Testis (tissue), 2 donors: ENCODE measurements at regions not wholly inside any gene's neighbourhood (a gene's known extent, or its start where the extent isn't known, plus 50 kb on each side); places are given as distances from the start of the nearest gene placed in this dataset.

Source experiments
- DNase-seq: peaks from one replicate; pipeline ENCODE4 v3.0.0-alpha.2; 2019
- H3K27ac ChIP-seq, 2 donors: fragments of 200-600 bp; sonication (generic); one replicate each; pipeline ENCODE4 v1.5.1; 2019
- H3K27me3 ChIP-seq: fragments of 200-600 bp; sonication (generic); one replicate; pipeline ENCODE4 v1.5.1; 2019
- H3K36me3 ChIP-seq: fragments of 200-600 bp; sonication (generic); one replicate; pipeline ENCODE4 v1.5.1; 2017; ENCODE audit warnings: low read depth; ENCODE audit errors: missing control alignments
- H3K4me1 ChIP-seq: fragments of 200-600 bp; sonication (generic); one replicate; pipeline ENCODE4 v1.5.1; 2019
- H3K4me3 ChIP-seq, 2 donors: fragments of 200-600 bp; sonication (generic); one replicate each; pipeline ENCODE4 v1.5.1; 2017 to 2019
- H3K9me3 ChIP-seq: fragments of 200-600 bp; sonication (generic); one replicate; pipeline ENCODE4 v1.5.1; 2017
- CTCF ChIP-seq, 3 experiments: fragments of 450-650 bp in 2 of 3; fragments of 200-600 bp in 1 of 3; sonication (generic) in 1 of 3; IDR thresholded peaks; one replicate each; pipeline ENCODE4 v1.5.1; 2016 to 2019; ENCODE audit warnings: antibody characterized with exemption in 3 of 3, mild to moderate bottlenecking in 2 of 3, moderate library complexity in 1 of 3
- POLR2A ChIP-seq: fragments of 450-650 bp; IDR thresholded peaks from one replicate; pipeline ENCODE4 v1.6.1; 2017; ENCODE audit warnings: antibody characterized with exemption, mild to moderate bottlenecking, moderate library complexity
- WGBS, 2 donors: methylation state at CpG; one replicate each; pipeline ENCODE4 v1.1.5; 2018; 5-methylcytosine and 5-hydroxymethylcytosine counted together
- intact Hi-C: fragments of 100-400 bp; cut with DNase I; formaldehyde crosslinking; loops from one replicate; pipeline ENCODE4 v1.15.1; 2023; ENCODE audit warnings: low total_unique reads

DNA sequence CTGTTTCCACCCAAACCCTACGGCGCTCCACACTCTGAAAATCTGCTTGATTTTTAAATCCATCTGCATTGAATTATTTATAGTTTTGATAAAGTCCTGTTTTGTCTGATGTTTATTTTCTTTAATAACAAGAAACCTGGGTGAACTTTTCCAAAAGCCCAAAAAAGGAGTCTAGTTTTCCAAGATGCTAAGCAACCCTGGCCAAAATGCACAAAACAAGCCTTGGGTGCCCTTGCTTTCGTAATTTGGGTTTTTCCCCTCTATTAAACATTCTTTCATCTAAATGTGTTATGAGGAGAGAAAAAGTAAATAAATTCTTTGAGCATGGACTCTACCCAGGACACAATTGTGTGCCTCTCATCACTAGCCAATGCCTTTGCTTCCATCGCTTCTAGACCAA, 468.9 kb downstream of the MCTP2 start:
- TF ChIP-seq POLR2A (no peak), CTCF (IDR thresholded peaks at IDR 0.05) (no peak)
- Histone ChIP-seq H3K27ac (no peak overlapping the region), H3K4me1 (no peaks in the 10 kb centered on the region), H3K9me3 (no peaks in the 10 kb centered on the region), H3K36me3 (no peaks in the 10 kb centered on the region), H3K4me3 (no peak overlapping the region), H3K27me3 (no peaks in the 10 kb centered on the region)
- no peak for DNase-seq
- intact Hi-C loops, result no loop called here
- 52 to 72% methylated on average over 4 of the region's 4 CpGs for WGBS, 2 donors

DNA sequence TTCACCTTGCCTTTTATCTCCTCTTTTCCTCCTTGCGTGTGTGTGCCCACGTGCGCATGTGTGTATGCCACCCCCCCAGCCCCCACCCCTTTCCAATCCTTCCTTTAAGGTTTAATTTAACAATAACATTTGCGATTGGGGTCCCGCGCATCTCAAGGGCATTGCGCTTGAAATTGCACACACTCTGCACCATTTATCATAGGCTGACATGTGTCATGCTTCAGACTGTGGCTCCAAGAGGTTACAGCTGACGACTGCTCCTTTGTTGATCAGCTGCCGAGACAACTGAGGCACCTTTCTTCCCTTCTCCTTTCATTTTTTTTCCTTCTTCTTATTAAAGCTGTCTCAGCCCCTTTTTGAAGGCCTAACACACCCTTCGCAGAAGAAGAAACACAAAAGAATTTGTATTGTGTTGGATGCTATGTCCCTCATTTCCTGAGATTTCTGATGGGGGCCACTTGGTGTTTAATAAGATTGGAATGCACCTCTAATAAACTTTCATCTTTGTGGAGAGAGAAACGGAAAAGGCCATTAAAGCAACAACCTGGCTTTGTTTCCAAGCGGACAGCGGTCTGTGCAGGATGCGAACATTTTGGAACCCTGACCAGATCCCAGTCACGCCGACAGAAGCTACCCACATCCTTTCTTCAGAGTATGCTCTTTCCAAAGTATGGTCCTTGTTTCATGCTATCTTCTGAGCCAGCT, 470.1 kb downstream of the MCTP2 start:
- Histone ChIP-seq H3K27me3 (no peaks in the 10 kb centered on the region), H3K27ac (no peak overlapping the region), H3K4me3 (no peak overlapping the region), H3K9me3 (no peaks in the 10 kb centered on the region), H3K4me1 (no peaks in the 10 kb centered on the region), H3K36me3 (no peaks in the 10 kb centered on the region)
- no peak for TF ChIP-seq POLR2A
- TF ChIP-seq CTCF (IDR thresholded peaks at IDR 0.05), result no peak
- intact Hi-C loops, result no loop called here
- WGBS, 2 donors, result 74 to 78% methylated on average over 16 of the region's 16 CpGs
- no peak for DNase-seq

DNA sequence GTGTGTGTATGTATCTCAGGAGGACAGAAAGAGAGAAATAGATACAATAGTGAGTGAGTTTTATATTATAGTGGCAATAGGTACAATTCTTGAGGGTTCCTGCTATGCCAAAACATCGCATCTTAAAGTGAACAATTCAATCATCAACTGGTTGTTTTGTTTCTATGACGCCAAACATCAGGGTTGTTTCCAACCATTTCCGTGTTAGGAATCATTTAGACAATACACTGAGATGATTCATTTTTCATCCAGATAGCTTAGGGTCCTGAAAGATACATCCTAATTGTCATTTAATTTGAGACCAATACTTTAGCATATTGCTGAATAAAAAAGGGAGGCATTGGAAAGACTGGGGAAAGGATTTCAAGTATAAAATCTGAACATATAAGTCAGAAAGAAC, 472.2 kb downstream of the MCTP2 start:
- H3K9me3 ChIP-seq, result no peaks in the 10 kb centered on the region
- intact Hi-C loops, result no loop called here
- no peak overlapping the region for H3K4me3 ChIP-seq
- no peaks in the 10 kb centered on the region for H3K4me1 ChIP-seq
- H3K36me3 ChIP-seq, result no peaks in the 10 kb centered on the region
- no peaks in the 10 kb centered on the region for H3K27me3 ChIP-seq
- DNase-seq, result no peak
- WGBS, 2 donors, result 72 to 83% methylated on average over 3 of the region's 3 CpGs
- no peak overlapping the region for H3K27ac ChIP-seq
- TF ChIP-seq CTCF (IDR thresholded peaks at IDR 0.05) (no peak), POLR2A (no peak)

DNA sequence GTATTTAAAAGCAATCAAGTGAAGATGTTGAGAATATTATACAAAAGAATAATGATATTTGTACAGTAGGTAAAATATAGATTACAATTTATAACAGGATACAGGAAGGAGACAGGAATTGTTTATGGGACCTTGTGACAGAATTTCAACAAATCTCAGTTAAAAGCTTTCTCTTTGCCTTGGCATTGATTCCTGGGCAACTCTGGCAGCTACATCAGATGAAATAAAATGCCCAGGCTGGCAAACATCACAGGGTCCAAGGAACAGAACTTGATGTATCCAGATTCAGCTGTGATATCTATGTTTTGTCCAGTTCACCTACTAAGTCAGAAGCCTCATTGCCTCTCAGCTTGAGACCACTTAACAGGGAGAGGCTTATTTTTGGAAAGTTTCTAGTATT, 473.1 kb downstream of the MCTP2 start:
- no peak overlapping the region for H3K27ac ChIP-seq
- intact Hi-C loops, result no loop called here
- no peak overlapping the region for H3K4me3 ChIP-seq
- H3K36me3 ChIP-seq, result no peaks in the 10 kb centered on the region
- H3K27me3 ChIP-seq, result no peaks in the 10 kb centered on the region
- no peaks in the 10 kb centered on the region for H3K9me3 ChIP-seq
- no peak for TF ChIP-seq CTCF (IDR thresholded peaks at IDR 0.05)
- TF ChIP-seq POLR2A, result no peak
- no peaks in the 10 kb centered on the region for H3K4me1 ChIP-seq
- DNase-seq, result no peak

- no peaks in the 10 kb centered on the region for H3K9me3 ChIP-seq
- 85 to 92% methylated on average over 2 of the region's 2 CpGs for WGBS, 2 donors
These were observed 473.6 kb downstream of the MCTP2 start for GRCh38 chr15:94704946-94705345.

More at GRCh38 chr15:94704946-94705345, 473.6 kb downstream of the MCTP2 start:
- no peak for TF ChIP-seq POLR2A
- Histone ChIP-seq H3K27me3 (no peaks in the 10 kb centered on the region), H3K27ac (no peak overlapping the region), H3K36me3 (no peaks in the 10 kb centered on the region), H3K4me1 (no peaks in the 10 kb centered on the region), H3K4me3 (no peak overlapping the region)
- intact Hi-C loops, result no loop called here
- no peak for DNase-seq
